HG02678 (cell line): ENCODE measurements at regions not wholly inside any gene's neighbourhood (a gene's known extent, or its start where the extent isn't known, plus 50 kb on each side); places are given as distances from the start of the nearest gene placed in this dataset.

Experiments
- ATAC-seq: cut with Tn5 transposase; IDR thresholded peaks from one replicate; pipeline ENCODE4 v1.9.1; 2021; ENCODE audit warnings: mild to moderate bottlenecking, moderate library complexity; ENCODE audit not compliant: unreplicated experiment

GRCh38 chr6:140070846-140071473 is 696.5 kb upstream of the CITED2 start:
- ATAC-seq = no peak

- no peak for ATAC-seq
Observed at GRCh38 chr6:140069576-140069975, 695.1 kb upstream of the CITED2 start.

- no peak for ATAC-seq
Observed at GRCh38 chr6:140068801-140069200, 694.4 kb upstream of the CITED2 start.

- ATAC-seq = no peak
Observed at GRCh38 chr6:140064366-140064765, 689.9 kb upstream of the CITED2 start.

GRCh38 chr6:140063021-140063399 is 688.6 kb upstream of the CITED2 start:
- no peak for ATAC-seq

GRCh38 chr6:140062043-140063020 is 687.9 kb upstream of the CITED2 start:
- ATAC-seq = no peak

GRCh38 chr6:140061110-140062042 is 686.9 kb upstream of the CITED2 start:
- ATAC-seq = no peak

- no peak for ATAC-seq
Observed at GRCh38 chr6:140059947-140060346, 685.5 kb upstream of the CITED2 start.

- no peak for ATAC-seq
Observed at GRCh38 chr6:140058863-140059262, 684.4 kb upstream of the CITED2 start.

- no peak for ATAC-seq
Observed at GRCh38 chr6:140052736-140053729, 678.6 kb upstream of the CITED2 start.

GRCh38 chr6:140051521-140052512 is 677.4 kb upstream of the CITED2 start:
- ATAC-seq = no peak

- ATAC-seq = no peak
Observed at GRCh38 chr6:140050101-140050995, 675.9 kb upstream of the CITED2 start.

GRCh38 chr6:140049251-140049650 is 674.8 kb upstream of the CITED2 start:
- no peak for ATAC-seq

GRCh38 chr6:140048202-140048790 is 673.8 kb upstream of the CITED2 start:
- ATAC-seq = no peak

- no peak for ATAC-seq
Observed at GRCh38 chr6:140047321-140047720, 672.9 kb upstream of the CITED2 start.

- ATAC-seq = no peak
Observed at GRCh38 chr6:140046016-140046632, 671.7 kb upstream of the CITED2 start.

GRCh38 chr6:140045116-140045515 is 670.7 kb upstream of the CITED2 start:
- ATAC-seq = no peak
